ENCODE measurements at regions not wholly inside any gene's neighbourhood (a gene's known extent, or its start where the extent isn't known, plus 50 kb on each side); places are given as distances from the start of the nearest gene placed in this dataset.

- H3K9me3 ChIP-seq = no peaks in the 10 kb centered on the region
- no peaks in the 10 kb centered on the region for H3K27me3 ChIP-seq
- H3K36me3 ChIP-seq = no peaks in the 10 kb centered on the region
- H3K4me1 ChIP-seq (ENCODE audit: insufficient read depth) = no peaks in the 10 kb centered on the region
- intact Hi-C loops (cut with DNase I) = no loop called here
- TF ChIP-seq EP300 (IDR thresholded peaks at IDR 0.05) = no peak
- TF ChIP-seq POLR2A (IDR thresholded peaks at IDR 0.05) = no peak
- TF ChIP-seq CTCF (IDR thresholded peaks at IDR 0.05) = no peak
- WGBS, 3 donors = 72 to 89% (median 83%) methylated on average over 1 of the region's 1 CpG
- no peak for DNase-seq
- no peak overlapping the region for H3K4me3 ChIP-seq
- H3K27ac ChIP-seq = no peak overlapping the region
Observed at GRCh38 chr4:146059151-146059550, 116.4 kb upstream of the LSM6 start.

- DNase-seq = no peak
- no peak overlapping the region for H3K27ac ChIP-seq
- H3K9me3 ChIP-seq = no peaks in the 10 kb centered on the region
- TF ChIP-seq POLR2A (IDR thresholded peaks at IDR 0.05) (no peak), EP300 (IDR thresholded peaks at IDR 0.05) (no peak), CTCF (IDR thresholded peaks at IDR 0.05) (no peak)
- no peaks in the 10 kb centered on the region for H3K4me1 ChIP-seq (ENCODE audit: insufficient read depth)
- no peaks in the 10 kb centered on the region for H3K27me3 ChIP-seq
- intact Hi-C loops (cut with DNase I) = no loop called here
- 21 to 30% (median 24%) methylated on average over 1 of the region's 1 CpG for WGBS, 3 donors
- no peaks in the 10 kb centered on the region for H3K36me3 ChIP-seq
- no peak overlapping the region for H3K4me3 ChIP-seq
Observed at GRCh38 chr4:146058531-146058930, 117.0 kb upstream of the LSM6 start.

GRCh38 chr4:146054676-146055075, 116.1 kb upstream of the ZNF827 start:
- H3K4me3 ChIP-seq = no peak overlapping the region
- H3K4me1 ChIP-seq (ENCODE audit: insufficient read depth) = no peaks in the 10 kb centered on the region
- intact Hi-C loops (cut with DNase I) = no loop called here
- H3K36me3 ChIP-seq = no peaks in the 10 kb centered on the region
- no peak overlapping the region for H3K27ac ChIP-seq
- H3K9me3 ChIP-seq = no peaks in the 10 kb centered on the region
- DNase-seq = no peak
- no peaks in the 10 kb centered on the region for H3K27me3 ChIP-seq
- TF ChIP-seq POLR2A (IDR thresholded peaks at IDR 0.05) = no peak
- TF ChIP-seq CTCF (IDR thresholded peaks at IDR 0.05) = no peak
- no peak for TF ChIP-seq EP300 (IDR thresholded peaks at IDR 0.05)

DNA sequence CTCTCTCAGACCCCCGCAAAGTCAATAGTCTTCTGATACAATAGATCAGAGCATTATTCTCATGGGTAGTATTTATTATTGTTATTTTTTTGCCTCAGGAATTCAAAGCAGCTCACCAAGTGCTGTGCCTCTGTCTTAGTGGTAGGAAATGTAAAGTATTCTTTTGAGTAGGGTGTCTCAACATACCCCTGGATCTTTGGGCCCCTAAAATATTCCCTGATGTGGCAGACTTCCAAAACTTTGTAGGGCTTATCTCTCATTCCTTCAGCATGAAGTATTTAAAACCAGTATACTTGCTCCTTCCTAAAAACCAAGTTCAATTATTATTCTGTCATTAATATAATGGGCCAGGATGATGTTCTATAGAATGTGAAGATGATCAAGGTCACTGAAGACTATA, 115.3 kb upstream of the ZNF827 start:
- no peak overlapping the region for H3K4me3 ChIP-seq
- DNase-seq = no peak
- intact Hi-C loops (cut with DNase I) = no loop called here
- H3K27me3 ChIP-seq = no peaks in the 10 kb centered on the region
- TF ChIP-seq EP300 (IDR thresholded peaks at IDR 0.05) (no peak), POLR2A (IDR thresholded peaks at IDR 0.05) (no peak), CTCF (IDR thresholded peaks at IDR 0.05) (no peak)
- H3K36me3 ChIP-seq = no peaks in the 10 kb centered on the region
- 72 to 81% (median 81%) methylated on average over 1 of the region's 1 CpG for WGBS, 3 donors
- H3K4me1 ChIP-seq (ENCODE audit: insufficient read depth) = no peaks in the 10 kb centered on the region
- no peaks in the 10 kb centered on the region for H3K9me3 ChIP-seq
- H3K27ac ChIP-seq = no peak overlapping the region

Data from ovary (tissue), 7 donors.